Calu3 (cell line): ENCODE measurements at regions not wholly inside any gene's neighbourhood (a gene's known extent, or its start where the extent isn't known, plus 50 kb on each side); places are given as distances from the start of the nearest gene placed in this dataset.

Experiments used
- BruUV-seq: library from RNA; stranded (reverse); fragments of 400-500 nt; replicated peaks from 2 replicates; lab custom pipeline; 2021; lab: Mats Ljungman, UMichigan
- CTCF ChIA-PET: fragments of 300-600 bp; sonication (Branson Sonifier 250); formaldehyde crosslinking; loops from one replicate; lab custom pipeline; 2022; ENCODE audit warnings: antibody characterized with exemption; lab: Charles Lee
- DNase-seq: peaks from one replicate; pipeline ENCODE4 v3.0.0; 2022
- H3K27ac Mint-ChIP-seq: one replicate; pipeline ENCODE4 v1.8.0; 2022; ENCODE audit warnings: mixed read lengths; ENCODE audit not compliant: unreplicated experiment
- H3K27me3 Mint-ChIP-seq: one replicate; pipeline ENCODE4 v1.8.0; 2022; ENCODE audit warnings: mixed read lengths; ENCODE audit not compliant: unreplicated experiment
- H3K36me3 Mint-ChIP-seq: one replicate; pipeline ENCODE4 v1.8.0; 2022; ENCODE audit warnings: mild to moderate bottlenecking, moderate library complexity, mixed read lengths; ENCODE audit not compliant: insufficient read depth, unreplicated experiment
- H3K4me1 Mint-ChIP-seq: one replicate; pipeline ENCODE4 v1.8.0; 2022; ENCODE audit warnings: mild to moderate bottlenecking, low read depth, mixed read lengths; ENCODE audit not compliant: unreplicated experiment
- H3K4me3 Mint-ChIP-seq: one replicate; pipeline ENCODE4 v1.8.0; 2022; ENCODE audit warnings: mild to moderate bottlenecking, low read depth, moderate library complexity, mixed read lengths; ENCODE audit not compliant: unreplicated experiment
- H3K9me3 Mint-ChIP-seq: one replicate; pipeline ENCODE4 v1.8.0; 2022; ENCODE audit warnings: low read depth, mixed read lengths; ENCODE audit not compliant: unreplicated experiment
- CTCF ChIP-seq: fragments of 200-600 bp; IDR thresholded peaks from one replicate; pipeline ENCODE4 v1.8.0; 2022; ENCODE audit warnings: antibody characterized with exemption; ENCODE audit not compliant: unreplicated experiment
- intact Hi-C: fragments of 100-400 bp; cut with micrococcal nuclease; formaldehyde crosslinking; loops from one replicate; pipeline ENCODE4 v1.10.0; 2022; ENCODE audit not compliant: unreplicated experiment

- Mint-ChIP-seq H3K4me3 (no peak overlapping the region), H3K4me1 (peaks cover 13% of the 10 kb centered on the region), H3K27ac (no peak overlapping the region), H3K9me3 (no peaks in the 10 kb centered on the region), H3K36me3 (no peaks in the 10 kb centered on the region), H3K27me3 (no peaks in the 10 kb centered on the region)
- no peak for DNase-seq
- CTCF ChIA-PET = interaction anchor here (0.7 to 0.9 kb wide), 2 partner anchors 12 to 169 kb away, joined by 3 read pairs; no protein-coding TSS in a partner anchor
- BruUV-seq = no TSS peak
- TF ChIP-seq CTCF = no peak
- intact Hi-C loops = no loop called here
These were observed 234.7 kb downstream of the MYLK4 start for GRCh38 chr6:2516059-2516458.

GRCh38 chr6:2514965-2515543 lies 235.7 kb downstream of the MYLK4 start:
- Mint-ChIP-seq H3K4me1 (peaks cover 13% of the 10 kb centered on the region), H3K4me3 (peak overlapping the region; percentile 62), H3K9me3 (no peaks in the 10 kb centered on the region), H3K36me3 (no peaks in the 10 kb centered on the region), H3K27ac (peak overlapping the region; percentile 48), H3K27me3 (no peaks in the 10 kb centered on the region)
- CTCF ChIA-PET = interaction anchor here (0.7 to 0.9 kb wide), 3 partner anchors 9 to 170 kb away, joined by 3 to 4 read pairs (median 3); no protein-coding TSS in a partner anchor
- no peak for TF ChIP-seq CTCF
- intact Hi-C loops = no loop called here
- DNase-seq = peak; percentile 16
- no TSS peak for BruUV-seq

- CTCF ChIA-PET = no interaction called here
- peaks cover 14% of the 10 kb centered on the region for H3K27me3 Mint-ChIP-seq
- no peak for DNase-seq
- H3K36me3 Mint-ChIP-seq = no peaks in the 10 kb centered on the region
- peaks cover under 1% of the 10 kb centered on the region for H3K9me3 Mint-ChIP-seq
- no peak overlapping the region for H3K4me3 Mint-ChIP-seq
- no peak for TF ChIP-seq CTCF
- H3K4me1 Mint-ChIP-seq = peaks cover 13% of the 10 kb centered on the region
- intact Hi-C loops = no loop called here
- BruUV-seq = no TSS peak
- H3K27ac Mint-ChIP-seq = no peak overlapping the region
These were observed 237.9 kb downstream of the MYLK4 start for GRCh38 chr6:2512802-2513201.

- intact Hi-C loops = no loop called here
- Mint-ChIP-seq H3K27ac (no peak overlapping the region), H3K36me3 (no peaks in the 10 kb centered on the region), H3K9me3 (peaks cover 3% of the 10 kb centered on the region), H3K27me3 (peaks cover 39% of the 10 kb centered on the region), H3K4me1 (peaks cover 10% of the 10 kb centered on the region), H3K4me3 (no peak overlapping the region)
- CTCF ChIA-PET = no interaction called here
- TF ChIP-seq CTCF = no peak
- BruUV-seq = no TSS peak
- DNase-seq = no peak
These were observed 240.4 kb downstream of the MYLK4 start for GRCh38 chr6:2510316-2510715.
